Skin epidermis (tissue), 12 donors: ENCODE measurements at regions not wholly inside any gene's neighbourhood (a gene's known extent, or its start where the extent isn't known, plus 50 kb on each side); places are given as distances from the start of the nearest gene placed in this dataset.

ENCODE experiments used
- H3K27ac ChIP-seq, 21 experiments: fragments of 200-600 bp; sonication (generic) in 11 of 21; one replicate each; pipeline ENCODE4 v1.5.0; 2020; ENCODE audit warnings: mild to moderate bottlenecking in 3 of 21, inconsistent platforms in 2 of 21, moderate library complexity in 2 of 21
- H3K4me3 ChIP-seq, 7 experiments: fragments of 200-600 bp; sonication (generic) in 2 of 7; one replicate each; pipeline ENCODE4 v1.5.0; 2020; ENCODE audit warnings: inconsistent platforms in 2 of 7, mild to moderate bottlenecking in 2 of 7, moderate library complexity in 1 of 7

DNA sequence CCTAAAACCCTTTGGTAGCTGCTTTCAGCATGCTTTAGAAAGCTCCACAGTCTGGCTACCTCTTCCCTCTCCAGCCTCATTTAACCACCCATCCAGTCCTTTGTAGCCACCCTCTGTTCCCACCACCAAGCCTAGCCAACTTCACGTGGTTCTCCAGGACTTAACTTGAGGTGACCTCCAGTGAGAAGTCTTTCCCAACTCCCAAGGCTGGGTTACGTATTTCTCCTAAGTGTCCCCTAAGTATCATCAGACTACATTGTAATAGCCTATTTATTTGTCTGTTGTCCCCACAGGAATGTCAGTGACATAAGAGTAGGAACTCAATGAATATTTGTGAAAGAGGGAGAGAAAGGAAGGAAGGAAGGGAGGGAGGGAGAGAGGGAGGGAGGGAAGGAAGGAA, 431.9 kb upstream of the JARID2 start:
- H3K4me3 ChIP-seq = no peak overlapping the region
- no peak overlapping the region for H3K27ac ChIP-seq

DNA sequence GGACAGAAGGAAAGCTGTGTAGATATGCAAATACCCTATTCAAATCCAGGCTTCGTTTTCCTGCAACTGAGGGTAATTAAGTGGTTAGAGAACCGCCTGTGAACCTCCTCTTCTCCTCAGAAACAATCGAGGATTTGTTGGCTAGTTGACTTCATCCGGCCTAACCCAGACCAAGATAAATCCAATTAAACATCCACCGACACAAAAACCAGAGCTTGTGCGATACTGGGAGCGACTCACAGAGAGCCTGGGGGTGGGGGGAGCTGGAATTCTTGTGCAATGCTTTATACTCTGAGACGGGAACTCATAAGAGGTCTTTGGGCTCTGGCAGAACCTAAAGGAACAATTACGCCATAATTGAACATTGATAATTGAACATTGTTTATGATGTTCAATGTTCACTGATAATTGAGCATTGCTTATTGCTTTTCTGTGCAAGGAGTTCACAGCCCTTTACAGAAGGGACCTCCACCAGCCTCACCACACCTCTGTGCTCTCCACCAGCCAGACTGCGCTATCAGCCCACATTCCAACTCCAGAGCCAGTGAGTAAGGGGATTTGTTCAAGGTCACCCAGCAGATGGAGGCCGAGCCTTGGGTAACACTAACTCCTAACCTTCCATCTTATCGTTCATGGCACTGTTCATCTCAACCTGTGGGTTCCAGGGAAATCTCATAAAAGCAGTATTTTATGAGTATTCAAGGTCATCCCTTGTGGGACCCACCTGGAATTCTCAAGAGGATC, 429.6 kb upstream of the JARID2 start:
- no peak overlapping the region for H3K27ac ChIP-seq

DNA sequence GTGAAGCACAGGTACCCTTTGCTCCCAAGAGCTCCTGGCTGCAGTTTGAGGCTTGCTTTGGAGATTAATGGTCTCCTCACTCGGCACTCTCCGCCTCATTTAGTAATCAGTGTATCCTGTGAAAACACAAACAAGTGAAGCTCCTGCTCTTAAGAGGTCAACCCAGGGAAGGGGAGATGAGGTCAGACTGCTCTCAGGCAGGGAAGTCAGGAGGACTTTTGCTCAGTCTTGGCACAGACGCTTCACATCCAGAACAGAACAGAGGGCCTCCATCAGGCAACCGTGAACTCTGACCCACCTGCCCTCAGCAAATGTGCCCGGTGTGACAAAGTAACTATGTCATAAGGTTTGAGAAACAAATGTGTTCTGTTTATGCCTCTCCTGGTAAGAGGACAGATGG, 428.8 kb upstream of the JARID2 start:
- Histone ChIP-seq H3K4me3 (no peak overlapping the region), H3K27ac (no peak overlapping the region)

More for the DNA sequence above, 429.6 kb upstream of the JARID2 start:
- H3K4me3 ChIP-seq = no peak overlapping the region

DNA sequence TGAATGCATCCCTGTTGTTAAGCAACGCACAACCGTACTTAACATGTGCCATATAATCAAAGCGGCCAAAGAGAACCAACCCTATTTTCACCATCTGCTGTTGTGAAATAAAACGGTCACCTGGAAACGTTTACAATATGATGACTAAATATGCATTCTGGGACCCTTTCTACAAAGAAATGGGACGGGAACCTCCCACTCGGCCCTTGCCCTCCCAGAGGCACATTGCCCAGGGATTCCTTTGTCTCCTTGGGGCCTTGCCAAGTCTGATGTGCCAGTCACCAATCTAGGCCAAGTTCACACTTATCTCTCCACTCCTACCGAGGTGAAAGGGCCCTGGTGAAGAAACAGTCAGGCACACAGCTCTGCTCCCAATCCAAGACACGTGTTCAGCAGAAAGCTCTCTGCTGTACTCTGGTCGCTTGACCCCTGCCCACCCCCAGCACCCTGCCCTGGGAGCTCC, 427.4 kb upstream of the JARID2 start:
- H3K27ac ChIP-seq = no peak overlapping the region
- no peak overlapping the region for H3K4me3 ChIP-seq

DNA sequence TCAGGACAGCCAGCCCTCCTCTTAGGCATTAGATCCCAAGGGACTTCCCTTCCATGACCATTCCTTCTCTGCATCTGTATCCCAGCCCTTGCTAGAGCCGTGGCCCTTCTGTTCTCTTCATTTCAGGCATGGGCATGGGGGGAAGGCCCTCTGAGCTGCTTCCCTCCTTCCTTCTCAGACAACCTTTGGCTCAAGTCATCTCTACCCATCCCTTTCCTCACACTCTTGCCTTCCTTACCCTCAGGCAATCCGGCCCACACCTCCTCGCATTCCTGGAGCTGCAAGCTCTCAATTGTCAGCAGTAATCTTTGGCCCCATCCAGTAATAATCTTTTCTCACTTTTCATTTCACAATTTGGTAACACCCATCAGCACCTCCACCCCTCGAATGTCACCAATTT, 426.9 kb upstream of the JARID2 start:
- Histone ChIP-seq H3K27ac (no peak overlapping the region), H3K4me3 (no peak overlapping the region)

DNA sequence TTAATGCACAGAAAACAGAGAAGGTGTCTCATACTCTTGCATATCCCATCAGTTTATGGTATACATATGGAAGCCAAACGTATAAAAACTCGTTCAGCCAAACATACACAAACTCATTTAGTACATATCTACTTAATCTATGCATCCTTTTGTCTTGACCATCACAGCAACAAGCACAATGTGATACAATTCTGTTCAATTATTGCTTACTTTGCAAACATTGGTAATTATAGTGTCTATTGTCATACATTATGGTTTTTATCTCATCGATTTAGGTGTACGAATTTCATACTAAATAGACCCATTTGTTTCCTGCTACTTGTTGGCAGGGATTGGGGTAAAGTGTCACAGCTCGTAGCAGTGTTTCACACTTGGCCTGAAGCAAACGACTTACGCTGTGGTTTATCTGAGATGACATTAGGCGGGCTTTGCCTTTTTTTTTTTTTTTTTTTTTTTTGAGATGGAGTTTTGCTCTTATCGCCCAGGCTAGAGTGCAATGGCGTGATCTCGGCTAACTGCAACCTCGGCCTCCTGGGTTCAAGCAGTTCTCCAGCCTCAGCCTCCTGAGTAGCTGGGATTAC, 425.9 kb upstream of the JARID2 start:
- Histone ChIP-seq H3K4me3 (no peak overlapping the region), H3K27ac (no peak overlapping the region)

DNA sequence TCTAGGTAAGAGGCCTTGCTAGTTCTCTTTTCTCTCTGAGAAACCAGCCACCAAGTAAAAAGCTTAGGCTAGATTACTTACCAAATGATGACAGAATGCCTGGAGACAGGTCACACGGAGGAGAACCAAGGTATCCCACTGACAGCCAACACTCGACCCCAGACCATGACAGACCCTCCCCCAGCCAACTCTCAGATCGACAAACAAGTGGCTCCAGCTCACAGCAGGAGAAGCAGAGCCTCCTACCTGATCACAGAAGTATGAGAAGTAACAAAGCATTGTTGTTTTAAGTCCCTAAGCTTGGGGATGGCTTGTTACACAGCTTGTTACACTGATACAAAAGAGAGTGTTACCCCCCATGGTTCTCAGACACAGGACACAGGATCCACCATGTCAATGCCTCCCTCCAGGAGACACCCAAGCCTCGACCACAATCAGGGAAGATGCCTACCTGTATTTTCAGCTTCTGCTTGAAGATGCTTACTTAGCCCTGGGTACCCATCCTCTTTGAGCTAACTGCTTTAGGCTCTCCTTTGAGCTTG, 423.8 kb upstream of the JARID2 start:
- Histone ChIP-seq H3K27ac (no peak overlapping the region), H3K4me3 (no peak overlapping the region)

DNA sequence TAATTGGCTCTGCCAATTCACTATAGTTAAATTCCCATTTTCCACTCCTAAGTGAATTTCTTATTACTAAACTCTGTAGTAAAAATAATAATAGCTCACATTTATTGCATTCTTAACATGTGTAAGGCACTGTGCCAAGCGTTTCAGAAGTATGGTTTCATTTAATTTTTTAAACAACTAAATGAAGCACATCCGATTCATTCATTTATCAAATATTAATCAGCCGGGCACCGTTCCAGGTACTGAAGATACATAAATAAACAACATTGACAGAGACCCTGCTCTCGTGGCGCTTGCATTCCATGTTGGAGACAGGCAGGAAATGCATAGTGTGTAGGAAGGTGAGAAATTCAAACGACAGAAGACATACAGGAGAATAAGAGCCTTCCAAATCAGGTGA, 423.2 kb upstream of the JARID2 start:
- Histone ChIP-seq H3K4me3 (no peak overlapping the region), H3K27ac (no peak overlapping the region)

DNA sequence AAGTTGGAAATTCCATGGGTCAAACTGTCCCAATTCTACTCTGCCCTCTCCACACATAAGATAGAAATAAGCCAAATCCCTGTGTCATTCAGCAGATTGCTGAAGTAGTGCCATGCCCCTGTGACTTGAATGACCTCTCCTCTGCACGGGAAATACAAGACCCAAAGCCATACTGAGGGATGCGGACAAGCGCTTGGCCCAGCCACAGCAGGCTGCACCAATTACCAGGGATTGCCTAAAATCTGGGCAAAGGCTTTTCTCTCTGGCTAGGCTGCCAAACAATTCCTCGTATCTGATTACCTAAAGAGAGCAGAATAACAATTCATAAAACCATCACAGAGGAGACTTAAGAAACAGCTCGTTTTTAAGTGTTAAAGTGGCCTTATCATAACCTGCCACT, 421.8 kb upstream of the JARID2 start:
- Histone ChIP-seq H3K4me3 (no peak overlapping the region), H3K27ac (no peak overlapping the region)

DNA sequence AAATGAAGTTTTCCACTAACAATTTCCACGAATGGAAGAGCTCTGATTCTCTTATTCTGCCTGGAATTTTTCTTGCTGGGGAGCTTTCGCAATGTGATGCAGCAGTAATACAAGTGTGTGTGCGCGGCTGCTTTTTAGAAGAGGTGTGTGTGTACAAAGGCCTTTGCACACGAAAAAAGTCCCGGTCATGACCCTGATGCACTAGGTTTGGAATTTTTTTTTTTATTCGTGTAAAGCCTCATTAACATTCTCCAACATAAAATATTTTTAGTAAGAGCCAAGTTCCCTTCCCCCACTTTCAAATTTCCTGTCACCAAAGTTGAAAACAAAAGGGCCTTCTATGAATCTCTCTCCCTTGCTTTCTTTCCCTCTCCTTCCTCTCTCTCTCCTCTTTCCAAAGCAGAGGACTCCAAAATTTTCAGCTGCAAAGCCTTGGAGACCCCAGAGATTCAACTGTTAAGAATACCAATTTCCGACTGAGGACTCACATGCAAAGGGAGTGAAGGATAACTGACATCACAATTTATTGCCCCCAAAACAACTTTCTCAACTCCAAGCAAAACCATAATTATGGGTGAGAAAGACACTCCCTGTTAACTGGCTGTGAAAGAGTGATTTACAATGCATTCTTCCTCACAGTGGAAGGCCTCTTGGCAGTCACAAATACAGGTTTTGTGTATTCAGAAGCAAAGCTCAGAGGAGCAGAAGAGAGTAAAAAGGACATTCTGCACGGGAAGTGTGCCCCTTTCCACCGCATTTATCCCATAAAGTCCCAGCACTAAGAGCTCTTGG, 421.2 kb upstream of the JARID2 start:
- no peak overlapping the region for H3K27ac ChIP-seq
- no peak overlapping the region for H3K4me3 ChIP-seq

DNA sequence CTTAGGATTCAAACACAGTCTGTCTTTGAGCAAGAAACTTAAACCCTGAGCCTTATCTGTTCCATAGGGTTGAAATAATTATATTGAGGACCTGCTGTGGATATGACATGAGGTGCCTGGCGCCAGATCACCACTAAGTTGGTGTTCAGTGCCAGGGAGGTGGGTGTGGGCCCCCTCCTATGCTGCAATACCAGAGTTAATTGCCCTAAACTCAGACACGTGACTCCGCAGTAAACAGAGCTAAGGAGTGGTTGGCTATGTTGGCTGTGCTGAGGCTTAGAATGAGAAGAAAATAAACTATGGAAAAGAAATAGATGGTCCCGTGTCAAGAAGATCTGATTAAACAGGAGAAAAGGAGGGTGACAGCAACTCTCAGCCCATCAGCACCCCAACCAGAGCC, 419.4 kb upstream of the JARID2 start:
- no peak overlapping the region for H3K27ac ChIP-seq

DNA sequence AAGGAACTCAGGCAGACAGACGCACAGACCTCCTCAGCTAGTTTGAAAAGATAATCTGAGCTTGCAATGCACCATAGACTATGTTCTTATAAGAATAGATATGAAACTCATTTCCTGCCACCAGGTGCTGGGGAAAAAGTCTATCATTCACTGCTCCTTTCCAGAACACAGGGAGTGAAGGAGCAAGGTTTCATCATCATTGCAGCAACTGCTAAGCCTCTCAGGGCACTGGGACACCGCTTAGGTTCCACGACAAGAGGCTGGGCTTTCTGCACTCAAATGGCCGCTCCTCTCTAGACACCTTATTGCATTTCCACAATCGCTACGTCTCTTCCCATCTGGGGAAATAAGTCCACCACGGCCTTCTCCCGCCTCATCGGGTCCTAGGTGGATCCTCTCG, 418.5 kb upstream of the JARID2 start:
- Histone ChIP-seq H3K27ac (no peak overlapping the region), H3K4me3 (no peak overlapping the region)

More for the DNA sequence above, 419.4 kb upstream of the JARID2 start:
- no peak overlapping the region for H3K4me3 ChIP-seq

DNA sequence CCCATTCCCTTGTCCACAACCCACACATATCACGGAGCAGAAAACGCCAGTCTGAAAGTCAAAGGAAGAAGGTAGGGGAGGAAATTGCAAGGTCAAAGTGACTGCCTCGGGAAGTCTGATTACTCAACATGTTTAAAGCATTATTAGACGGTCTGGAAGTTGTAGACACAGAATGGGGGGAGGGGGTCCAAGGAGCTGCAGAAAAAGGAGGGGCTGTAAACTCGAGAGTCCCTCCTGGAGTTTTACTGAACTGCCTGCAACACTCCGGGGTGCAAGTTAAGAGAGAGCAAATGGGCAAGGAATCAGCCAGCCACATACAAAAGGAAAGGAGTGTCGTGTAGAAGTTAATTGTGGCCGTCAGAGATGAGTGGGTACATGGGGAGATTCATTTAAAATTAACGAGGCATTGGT, 417.7 kb upstream of the JARID2 start:
- H3K27ac ChIP-seq = no peak overlapping the region
- H3K4me3 ChIP-seq = no peak overlapping the region

DNA sequence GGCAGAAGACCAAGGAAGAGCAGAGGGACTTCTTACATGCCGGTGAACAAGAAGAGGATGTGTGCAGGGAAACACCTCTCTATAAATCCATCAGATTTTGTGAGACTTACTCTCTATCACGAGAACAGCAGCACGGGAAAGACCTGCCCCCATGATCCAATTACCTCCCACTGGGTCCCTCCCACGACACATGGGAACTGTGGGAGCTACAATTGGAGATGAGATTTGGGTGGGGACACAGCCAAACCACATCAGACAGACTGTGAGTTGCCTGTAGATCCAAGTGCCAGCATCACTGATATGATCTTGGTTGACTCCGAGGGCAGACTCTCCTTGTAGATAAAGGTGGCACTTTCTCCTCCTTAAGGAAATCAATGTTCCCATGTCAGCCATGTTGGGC, 414.8 kb upstream of the JARID2 start:
- no peak overlapping the region for H3K4me3 ChIP-seq
- no peak overlapping the region for H3K27ac ChIP-seq

DNA sequence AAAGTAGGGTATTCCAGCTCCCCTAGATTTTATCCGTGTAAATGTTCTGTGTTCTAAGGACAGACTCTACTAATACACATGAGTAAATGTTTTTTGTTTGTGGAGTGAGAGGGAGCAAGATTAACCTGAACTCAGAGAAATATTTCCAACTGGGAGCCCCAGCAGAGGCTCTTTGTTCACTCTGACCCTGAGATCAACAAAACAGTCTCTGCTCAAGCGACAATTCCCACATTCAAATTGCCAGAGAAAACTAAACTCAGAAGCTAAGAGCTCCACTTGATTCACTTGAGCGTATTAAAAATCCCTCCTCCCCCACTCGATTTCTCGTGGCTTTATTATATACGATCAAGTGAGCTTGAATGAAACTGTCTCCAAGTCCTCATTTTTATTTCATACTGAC, 413.9 kb upstream of the JARID2 start:
- Histone ChIP-seq H3K4me3 (no peak overlapping the region), H3K27ac (no peak overlapping the region)

DNA sequence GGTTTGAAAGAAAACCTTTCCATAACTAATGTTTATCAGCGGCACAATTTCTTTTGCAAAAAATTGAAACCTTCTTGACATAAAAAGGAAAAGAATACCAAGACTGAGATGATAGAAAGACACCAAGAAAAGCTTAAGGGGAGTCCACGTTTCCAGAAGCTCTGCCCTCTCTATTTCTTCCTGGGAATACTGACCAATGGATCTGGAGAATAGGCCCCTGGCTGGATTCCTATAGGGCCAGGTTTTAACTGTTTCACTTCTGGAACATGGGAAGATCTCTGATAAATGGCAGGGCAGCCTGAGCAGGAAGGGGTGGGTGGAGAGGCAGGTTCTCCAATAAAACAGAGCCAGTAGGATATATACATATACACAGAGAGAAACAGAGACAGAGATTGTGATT, 413.4 kb upstream of the JARID2 start:
- H3K27ac ChIP-seq = no peak overlapping the region
- no peak overlapping the region for H3K4me3 ChIP-seq

DNA sequence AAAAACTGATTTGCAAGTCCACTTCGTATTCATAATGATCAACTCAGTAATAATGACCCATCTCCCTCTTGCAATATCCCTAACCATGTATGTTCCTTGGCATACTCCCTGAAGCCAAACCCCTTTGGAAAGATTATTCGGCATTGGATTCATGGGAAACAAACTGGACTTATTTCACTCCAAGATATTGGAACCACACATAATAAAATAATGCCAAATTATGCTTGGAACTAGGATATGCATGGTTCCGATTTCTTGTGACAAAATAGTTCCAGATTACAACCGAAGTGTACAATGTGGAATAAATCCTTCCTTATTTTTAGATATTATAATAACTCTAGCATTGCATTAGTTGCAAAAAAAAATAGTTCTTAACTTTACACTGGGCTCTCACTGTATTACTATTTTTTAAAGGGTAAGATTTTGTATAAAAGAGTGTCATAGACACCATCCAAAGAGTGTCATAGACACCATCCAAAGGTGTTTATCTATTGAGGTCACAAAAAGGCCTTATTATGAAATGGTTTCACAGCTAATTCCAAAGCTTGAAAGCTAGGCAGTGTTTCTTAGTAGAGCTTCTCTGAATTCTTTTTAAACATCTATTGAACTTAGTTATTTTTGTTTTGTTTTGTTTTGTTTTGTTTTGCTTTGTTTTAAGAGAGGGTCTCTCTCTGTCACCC, 410.9 kb upstream of the JARID2 start:
- Histone ChIP-seq H3K27ac (no peak overlapping the region), H3K4me3 (no peak overlapping the region)

DNA sequence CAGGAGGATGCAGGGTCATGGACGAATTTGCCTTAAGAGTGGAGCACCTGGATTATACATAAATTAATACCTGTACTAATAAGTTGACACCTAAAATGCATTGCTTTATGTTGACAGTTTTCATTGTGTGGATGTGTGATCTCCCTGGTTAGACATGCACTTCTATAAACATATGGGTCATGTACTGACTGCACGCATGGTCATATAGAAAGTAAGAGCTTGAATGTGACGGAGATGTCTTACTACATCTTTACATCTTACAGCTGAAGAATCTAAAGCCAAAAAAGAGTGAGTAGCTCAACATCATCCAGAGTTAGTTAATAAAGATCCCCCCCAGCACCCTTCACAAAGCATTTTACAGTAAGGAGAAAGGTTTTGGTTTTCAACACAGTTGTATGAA, 408.4 kb upstream of the JARID2 start:
- no peak overlapping the region for H3K4me3 ChIP-seq
- no peak overlapping the region for H3K27ac ChIP-seq

DNA sequence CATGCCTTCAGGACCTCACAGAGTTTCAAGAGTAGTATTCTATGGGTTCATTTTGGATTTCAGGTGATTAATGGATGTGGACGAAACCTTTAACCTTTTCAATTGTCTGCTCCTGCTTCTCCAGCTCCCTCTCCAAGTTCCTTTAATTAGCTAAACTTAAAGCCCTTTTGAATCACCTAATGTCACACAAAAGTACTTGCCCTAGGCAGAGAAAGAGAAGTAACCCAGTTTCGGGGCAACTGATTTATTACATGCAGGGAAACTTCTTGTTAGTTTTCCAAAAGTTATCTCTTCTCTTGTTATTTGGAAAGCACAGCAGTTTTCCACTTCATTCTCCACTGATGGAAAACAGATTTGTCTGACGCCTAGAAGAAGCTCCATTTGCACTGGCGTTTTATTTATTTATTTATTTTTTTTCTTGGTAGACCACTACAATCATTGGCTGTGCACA, 407.7 kb upstream of the JARID2 start:
- Histone ChIP-seq H3K27ac (no peak overlapping the region), H3K4me3 (no peak overlapping the region)

DNA sequence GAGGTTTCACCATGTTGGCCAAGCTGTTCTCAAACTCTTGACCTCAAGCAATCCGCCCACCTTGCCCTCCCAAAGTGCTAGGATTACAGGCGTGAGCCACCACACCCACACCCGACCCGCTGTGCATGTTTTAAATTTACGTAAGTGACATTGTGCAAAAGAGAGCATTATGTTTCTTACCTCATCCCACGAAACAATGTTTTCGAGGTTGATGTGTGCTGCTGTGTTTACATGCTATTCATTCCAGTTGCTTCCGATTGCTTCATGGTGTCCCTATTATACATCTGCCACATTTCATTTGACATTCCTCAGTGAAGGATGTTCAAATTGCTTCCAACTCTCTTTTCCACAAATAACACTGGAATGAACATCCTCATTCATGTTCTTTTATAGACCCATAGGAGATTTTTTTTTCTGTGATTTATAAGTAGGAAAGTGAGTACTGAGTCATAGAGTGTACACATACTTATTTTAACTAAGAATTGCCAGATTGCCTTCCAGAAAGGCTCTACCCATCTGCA, 403.9 kb upstream of the JARID2 start:
- Histone ChIP-seq H3K4me3 (no peak overlapping the region), H3K27ac (no peak overlapping the region)
